GM21737 (cell line): ENCODE measurements at regions not wholly inside any gene's neighbourhood (a gene's known extent, or its start where the extent isn't known, plus 50 kb on each side); places are given as distances from the start of the nearest gene placed in this dataset.

Experiments
- ATAC-seq: cut with Tn5 transposase; IDR thresholded peaks from one replicate; pipeline ENCODE4 v1.9.1; 2021; ENCODE audit warnings: mild to moderate bottlenecking, moderate library complexity; ENCODE audit not compliant: unreplicated experiment

DNA sequence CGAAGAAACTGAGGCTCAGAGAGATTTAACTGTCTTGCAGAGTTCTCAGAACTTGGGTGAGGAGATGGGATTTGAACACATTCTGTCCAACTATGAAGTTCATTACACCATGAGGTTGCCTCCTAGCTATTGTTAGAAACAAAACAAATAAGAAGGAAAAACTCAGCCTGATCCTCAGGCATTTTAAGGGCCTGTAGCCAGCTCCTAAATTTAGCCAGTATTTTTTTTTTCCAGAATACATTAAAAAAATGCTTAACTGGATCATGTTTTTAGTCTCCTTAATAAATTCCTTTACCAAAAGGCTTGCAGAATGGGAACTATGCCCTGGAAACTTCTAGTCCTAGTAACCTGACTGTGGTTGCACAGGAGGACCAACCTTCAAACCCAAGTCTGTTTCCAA, 212.0 kb downstream of the CSNK2A3 start:
- ATAC-seq: no peak

DNA sequence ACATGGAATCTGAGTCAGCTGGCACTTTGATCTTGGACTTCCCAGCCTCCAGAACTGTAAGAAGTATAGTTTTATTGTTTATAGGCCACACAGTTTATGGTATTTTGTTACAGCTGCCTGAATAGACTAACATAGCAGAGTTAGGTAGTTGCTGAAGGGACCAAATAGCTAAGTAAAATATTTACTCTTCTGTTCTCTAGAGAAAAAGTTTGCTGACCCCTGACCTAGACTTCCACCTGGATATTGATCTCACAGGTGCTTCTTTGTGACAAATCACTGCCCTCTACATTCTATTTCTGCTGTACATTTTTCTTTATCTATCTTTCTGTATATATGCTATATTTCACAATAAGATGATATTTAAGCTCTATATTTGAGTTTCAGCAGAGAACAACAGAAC, 212.5 kb downstream of the CSNK2A3 start:
- ATAC-seq: no peak

DNA sequence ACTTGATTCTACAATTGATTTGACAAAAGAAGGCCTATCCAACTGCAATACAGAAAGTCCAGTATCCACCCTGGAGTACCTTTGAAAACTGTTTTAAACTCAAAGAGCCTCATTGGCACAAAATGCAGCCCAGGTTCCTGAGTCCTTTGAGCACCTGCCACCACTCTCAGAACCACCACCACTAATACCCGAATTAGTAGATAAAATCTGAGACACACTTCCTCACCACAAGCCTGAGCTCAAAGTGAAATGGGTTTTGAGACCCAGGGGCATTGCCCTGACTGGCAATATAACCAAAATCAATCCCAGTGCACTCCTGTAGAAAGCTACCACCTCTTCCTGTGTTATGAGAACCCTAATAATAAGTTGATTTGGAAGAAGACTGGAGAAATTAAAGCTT, 215.7 kb downstream of the CSNK2A3 start:
- ATAC-seq: no peak

DNA sequence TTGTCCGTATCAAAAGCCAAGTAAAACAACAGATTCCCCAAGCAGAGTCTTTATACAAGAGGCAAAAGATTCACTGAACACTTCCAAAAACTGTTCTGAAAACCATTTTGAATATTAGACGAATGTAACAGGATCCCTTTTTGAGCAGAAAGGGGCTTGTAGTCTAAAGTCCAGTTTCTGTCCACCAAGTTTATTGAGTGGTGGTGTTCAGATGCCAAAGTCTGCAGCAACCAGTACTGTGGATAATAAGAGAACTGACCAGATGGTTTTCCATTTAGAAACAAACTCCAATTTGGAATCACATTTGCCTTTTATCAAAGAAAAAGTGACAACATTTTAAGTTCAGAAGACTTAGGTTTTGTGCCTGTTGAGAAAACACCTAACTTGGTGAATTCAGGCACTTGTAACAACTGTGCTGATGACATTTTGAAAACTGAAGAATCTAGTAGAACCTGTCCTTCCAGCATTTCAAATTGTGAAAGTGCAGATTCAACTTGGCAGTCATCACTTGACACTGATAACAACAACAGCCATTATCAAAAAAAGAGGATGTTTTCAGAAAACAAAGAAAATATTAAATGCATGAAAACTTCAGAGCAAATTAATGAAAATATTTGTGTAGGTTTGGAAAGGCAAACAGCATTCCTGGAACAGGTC, 217.1 kb downstream of the CSNK2A3 start:
- no peak for ATAC-seq

DNA sequence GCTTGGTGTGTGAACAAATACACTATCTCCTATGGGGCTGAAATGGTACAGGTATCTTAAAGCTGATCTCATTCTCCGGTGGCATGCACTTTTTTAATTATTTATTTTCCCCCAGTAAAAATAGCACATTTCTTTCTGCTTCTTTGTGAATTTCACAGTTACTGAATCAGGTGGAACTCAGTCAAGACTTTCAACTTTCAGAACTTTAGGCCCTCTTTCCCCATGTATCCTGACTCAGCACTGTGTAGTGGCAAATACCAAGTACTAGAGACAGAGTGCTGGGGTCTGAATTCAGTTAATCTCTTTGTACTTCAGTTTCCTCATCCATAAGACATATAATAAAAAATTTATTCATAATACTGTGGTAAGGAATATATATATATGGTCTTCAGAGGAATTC, 223.9 kb downstream of the CSNK2A3 start:
- ATAC-seq: no peak

DNA sequence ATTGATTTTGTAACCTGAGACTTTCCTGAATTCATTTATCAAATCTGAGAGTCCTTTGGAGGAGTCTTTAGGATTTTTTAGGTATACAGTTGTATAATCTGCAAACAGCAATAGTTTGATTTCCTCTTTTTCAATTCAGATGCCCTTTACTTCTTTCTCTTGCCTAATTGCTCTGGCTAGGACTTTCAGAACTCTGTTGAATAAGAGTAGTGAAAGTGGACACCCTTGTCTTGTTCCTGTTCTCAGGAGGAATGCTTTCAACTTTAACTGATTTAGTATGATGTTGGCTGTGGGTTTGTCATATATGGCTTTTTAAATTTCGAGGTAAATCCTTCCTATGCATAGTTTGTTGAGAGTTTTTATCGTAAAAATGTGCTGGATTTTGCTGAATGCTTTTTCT, 227.4 kb downstream of the CSNK2A3 start:
- ATAC-seq: no peak

DNA sequence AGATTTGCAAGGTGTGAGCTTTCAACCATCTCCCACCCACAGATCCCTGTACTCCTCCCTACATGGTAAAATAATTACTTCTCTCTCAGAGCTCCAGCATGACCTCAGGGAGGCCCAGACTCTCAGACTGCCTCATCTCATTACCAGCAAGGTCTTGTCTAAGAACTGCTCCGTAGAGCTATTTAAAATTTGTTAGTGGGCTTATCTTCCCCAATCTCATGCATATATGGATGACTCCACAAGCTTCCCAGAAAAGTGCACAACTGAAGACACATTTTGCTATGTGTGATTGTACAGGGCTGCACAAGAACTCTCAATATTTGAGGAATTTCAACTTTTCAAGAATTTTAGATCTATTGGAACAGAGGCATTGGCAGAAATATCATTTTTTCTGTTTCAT, 230.3 kb downstream of the CSNK2A3 start:
- no peak for ATAC-seq

DNA sequence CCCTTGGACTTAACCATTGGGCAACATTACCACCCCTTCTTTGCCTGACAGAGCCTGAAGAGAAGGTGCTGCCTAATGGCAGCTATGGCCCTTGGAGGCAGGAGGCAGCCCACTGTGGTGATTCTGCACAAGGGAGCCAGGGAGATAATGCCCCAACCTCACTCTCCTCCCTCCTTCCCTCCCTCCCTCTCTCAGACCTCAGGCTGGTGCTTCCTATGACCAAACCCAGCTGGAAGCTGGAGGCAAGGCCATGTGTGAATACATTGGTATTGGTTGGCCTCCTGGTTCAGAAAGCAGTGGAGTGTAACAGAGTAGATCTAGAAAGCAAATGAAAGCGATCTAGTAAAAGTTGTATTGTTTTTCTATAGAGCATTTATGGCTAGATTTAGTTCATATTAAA, 233.1 kb downstream of the CSNK2A3 start:
- no peak for ATAC-seq

DNA sequence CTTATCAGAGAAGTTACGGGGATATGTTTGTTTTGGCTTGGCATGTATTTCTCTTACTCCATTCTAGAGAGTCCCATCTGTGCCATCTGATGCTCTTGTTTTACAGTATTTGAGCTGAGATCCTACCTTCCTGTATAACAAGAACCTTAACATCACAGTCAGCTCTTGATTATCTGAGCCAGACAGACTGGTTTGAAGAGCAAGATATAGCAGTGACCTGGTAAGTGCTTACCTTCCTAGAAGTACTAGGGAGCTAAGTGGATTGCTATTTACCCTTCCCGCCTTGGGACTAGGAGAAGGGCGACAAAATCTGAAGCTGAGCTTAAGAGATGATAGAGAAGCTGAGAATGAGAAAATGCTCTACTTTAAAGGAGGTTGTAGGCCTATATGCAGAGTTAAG, 235.3 kb downstream of the CSNK2A3 start:
- ATAC-seq: no peak

DNA sequence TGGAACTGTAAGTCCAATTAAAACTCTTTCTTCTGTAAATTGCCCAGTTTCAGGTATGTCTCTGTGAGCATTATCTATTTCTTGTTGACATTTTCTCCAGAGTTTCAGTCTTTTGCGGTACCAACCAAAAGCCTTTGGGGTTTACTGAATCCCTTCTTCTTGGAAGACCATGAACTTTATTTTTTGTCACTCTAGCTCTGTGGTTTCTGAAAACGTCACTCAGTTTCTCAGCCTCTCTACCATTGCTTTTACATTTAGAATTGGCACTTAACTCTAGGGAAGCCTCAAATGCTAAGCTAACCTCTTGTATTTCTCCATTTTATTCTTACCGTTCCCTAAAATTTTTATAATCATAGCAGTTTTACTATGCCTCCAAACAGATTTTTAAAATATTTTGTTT, 237.6 kb downstream of the CSNK2A3 start:
- no peak for ATAC-seq

DNA sequence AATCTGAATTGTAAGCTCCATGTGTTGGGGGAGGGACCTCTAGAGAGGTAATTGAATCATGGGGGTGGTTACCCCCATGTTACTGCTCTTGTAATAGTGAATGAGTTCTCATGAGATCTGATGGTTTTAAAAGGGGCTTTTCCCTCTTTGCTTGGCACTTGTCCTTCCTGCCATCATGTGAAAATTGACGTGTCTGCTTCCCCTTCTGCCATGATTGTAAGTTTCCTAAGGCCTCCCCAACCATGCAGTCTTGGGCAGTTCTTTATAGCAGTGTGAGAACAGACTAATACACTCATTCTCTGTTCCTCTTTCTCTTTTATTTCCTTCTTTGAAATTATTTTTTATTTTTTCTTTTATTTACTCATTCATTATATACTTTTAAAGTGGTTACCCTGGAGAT, 239.4 kb downstream of the CSNK2A3 start:
- ATAC-seq: no peak

DNA sequence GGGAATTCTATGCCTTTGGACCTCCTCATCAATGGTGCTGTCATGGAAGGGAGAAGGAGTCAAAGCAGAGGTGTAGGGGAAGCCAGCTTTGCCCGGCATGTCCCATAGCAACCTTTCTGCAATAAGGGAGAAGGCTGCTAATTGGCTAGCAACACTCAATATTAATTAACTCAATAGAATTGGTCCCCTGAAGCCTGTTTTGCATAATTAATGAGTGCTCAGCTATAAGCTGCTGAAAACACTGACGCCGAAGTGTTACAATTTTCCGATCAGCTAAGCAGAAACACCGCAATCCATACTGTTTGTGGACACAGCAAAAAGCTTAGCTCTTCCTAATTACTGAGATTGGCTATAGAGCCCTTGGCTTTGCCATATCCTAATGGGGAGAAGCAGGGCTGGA, 245.0 kb downstream of the CSNK2A3 start:
- no peak for ATAC-seq

DNA sequence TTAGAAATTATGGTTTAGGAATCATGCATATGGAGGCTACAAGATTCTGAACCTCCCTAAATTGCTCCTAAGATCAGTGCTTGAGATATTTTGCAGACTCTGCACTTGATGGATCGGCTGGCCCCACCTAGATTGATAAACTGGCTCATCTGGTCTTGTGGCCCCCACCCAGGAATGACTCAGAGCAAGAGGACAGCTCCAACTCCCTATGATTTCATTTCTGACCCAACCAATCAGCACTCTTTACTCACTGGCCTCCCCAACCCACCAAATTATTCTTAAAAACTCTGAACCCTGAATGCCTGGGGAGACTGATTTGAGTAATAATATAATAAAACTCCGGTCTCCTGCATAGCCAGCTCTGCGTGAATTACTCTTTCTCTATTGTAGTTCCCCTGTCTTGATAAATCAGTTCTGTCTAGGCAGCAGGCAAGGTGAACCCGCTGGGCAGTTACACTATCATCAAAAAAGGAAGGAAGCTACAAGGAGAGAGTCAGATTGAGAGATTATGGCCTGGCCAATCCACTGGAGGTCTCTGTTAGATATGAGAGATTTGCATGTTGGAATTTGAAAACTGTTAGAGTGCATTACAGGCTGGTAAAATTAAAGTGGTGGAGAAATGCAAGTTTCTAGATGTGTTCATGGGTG, 245.8 kb downstream of the CSNK2A3 start:
- no peak for ATAC-seq

DNA sequence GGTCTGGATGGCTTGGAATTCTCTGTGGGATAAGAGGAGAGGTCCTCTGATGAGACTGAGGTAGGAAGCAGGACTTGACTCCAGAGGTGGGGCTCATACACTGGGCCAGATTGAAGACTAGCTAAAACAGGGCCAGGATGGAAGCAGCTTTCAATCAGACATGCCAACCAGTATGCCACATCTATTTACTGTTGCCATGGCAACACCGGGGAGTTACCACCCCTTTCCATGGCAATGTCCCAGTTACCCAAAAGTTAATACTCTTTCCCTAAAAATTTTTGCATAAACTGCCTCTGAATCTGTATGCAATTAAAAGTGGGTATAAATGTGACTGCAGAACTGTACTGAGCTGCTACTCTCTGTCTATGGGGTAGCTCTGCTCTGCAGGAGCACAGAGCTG, 247.5 kb upstream of the ZBED5 start:
- no peak for ATAC-seq

DNA sequence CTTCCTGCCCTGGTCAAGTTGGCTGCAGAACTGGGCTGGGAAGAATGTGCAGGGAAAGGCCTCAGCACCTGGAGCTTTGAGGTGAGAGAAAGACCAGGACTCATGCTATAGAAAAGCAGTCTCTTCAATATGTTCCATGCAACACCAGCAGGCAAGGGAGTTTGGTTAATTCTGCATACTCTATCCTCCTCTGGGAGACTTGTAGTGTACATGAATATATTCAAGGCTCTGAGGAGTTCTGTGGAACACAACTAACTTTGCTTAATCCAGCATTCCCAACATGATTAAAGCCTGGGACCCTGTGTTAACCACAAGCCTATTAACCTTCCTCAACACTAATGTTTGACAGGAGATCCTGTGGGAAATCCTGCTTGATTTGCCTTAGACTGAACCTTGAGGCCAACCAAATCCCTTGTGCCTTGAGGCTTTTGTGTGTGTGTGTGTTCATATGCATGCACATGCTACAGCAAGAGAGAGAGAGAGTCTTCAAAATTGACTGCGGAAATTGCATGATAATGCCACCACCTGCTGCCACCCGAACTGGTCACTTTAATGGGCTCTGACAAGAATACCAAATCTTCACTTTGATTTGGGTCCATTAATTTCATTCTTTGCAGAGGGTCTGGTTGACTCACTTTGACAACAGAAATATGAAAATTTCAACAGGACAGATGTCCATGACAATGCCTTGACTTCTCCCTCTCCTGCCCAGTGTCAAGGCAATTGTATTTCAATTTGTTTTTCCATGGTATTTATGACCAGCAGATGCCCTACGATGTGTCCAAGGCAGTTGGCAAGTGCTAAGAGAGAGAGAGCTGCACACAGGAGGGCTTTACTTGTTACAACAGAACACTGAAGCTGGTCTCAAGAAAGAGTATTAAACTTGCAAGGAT, 238.2 kb upstream of the ZBED5 start:
- no peak for ATAC-seq

DNA sequence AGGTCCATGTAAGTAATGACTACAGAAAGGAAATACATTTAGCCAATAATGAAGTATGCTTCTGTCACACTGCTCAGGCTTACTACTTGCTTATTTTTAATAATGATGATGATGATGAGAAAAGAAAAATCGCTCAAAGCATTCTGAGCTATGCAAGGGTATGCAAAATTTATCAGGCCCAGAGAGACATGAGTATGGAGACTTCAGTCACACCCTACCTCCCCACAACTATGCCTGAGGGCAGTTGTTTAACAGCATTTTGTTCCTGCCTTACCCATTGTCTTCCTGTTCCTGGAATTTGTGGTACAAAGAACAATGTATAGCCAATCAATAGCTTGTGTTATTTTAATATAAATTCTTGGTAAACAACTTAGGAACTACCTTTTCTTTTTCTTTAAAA, 232.6 kb upstream of the ZBED5 start:
- no peak for ATAC-seq

DNA sequence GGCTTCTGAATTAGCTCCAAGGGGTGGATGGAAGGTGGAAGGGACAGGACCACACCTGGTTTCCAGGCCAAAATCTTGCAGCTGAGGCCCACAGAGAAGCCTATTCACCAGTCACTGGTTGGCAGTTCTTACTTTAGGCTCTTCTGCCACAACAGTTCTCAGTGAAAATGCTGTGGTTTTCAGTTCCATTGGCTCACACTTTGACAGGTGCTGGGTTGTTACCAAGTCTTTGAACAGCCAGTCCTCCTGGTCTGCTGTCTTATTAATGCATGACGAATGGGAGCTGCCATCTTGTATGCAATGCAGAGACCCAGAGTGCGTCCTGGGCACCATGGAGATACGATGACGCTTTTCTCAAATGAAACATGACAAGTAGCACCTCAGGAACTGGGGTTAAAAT, 232.0 kb upstream of the ZBED5 start:
- no peak for ATAC-seq

DNA sequence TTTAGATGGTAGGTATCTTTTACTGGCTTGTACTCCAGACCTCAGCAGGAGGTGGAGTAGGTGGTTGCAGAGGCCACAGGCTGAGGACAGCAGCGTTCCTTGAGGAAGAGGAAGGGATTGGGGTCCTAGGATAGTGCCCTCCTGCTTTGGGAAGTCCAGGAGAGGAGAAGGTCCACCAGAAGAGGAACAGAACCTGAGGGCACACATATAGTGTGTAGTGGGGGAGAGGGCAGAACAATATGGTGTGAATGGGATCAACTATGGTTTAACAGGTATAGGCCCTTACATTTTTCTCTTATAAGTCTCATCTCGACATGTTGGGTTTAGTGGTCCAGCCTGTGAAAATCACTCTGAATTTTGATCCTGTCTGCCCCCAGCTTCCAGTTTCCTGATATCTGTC, 229.1 kb upstream of the ZBED5 start:
- no peak for ATAC-seq

DNA sequence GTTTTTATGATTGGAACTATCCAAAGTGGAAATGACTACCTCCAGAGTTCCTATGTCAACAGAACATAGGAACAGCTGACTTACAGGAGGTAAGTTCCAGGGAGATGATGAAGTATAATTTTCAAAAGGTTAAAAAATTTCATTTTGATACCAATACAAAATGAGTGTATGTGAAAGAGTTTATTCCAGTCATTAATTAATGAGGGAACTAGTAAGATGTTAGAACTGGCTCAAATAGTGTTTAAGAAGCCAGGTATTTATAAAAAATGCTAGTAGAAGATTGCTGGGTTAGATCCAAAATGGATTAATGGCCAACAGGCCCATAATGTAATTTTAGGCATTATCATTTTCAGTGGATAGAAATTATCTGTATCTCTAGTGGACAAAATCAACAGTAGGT, 227.7 kb upstream of the ZBED5 start:
- ATAC-seq: no peak

DNA sequence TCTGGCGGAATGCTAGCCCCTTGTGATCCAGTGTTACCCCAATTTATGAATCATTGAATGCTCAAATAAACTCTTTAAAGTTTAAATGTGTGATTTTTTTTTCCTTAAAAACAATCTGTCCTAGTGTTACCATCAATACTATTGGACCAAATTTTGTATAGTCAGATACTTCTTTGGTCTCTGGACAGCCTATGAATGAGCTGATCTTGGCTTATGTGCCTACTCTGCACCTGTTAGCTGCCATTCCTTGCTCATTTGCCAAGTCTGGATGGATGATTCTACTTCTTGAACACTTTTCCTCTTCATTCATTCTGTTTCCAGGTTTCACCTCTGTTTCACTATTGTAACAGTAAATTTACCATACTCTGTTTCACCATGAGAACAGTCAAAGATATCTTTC, 226.5 kb upstream of the ZBED5 start:
- no peak for ATAC-seq

DNA sequence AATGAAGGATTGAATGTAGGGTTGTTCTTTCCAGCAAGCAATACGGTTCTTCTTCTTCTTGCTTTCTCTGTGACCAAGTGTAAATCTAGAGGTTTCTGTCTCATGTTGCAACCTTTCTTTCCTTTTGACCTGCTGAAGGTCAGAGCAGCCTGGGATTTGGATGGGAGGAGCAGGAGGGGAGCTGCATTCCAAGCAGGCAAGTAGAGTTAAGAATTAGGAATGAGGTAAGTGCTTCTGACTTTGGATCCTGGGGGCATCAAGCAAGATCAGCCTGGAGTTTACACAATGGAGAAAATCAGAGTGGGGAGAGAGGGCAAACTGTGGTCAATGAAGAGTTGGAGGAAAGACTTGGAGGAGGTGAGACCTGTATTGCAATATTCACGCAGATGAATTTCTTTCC, 225.6 kb upstream of the ZBED5 start:
- no peak for ATAC-seq

DNA sequence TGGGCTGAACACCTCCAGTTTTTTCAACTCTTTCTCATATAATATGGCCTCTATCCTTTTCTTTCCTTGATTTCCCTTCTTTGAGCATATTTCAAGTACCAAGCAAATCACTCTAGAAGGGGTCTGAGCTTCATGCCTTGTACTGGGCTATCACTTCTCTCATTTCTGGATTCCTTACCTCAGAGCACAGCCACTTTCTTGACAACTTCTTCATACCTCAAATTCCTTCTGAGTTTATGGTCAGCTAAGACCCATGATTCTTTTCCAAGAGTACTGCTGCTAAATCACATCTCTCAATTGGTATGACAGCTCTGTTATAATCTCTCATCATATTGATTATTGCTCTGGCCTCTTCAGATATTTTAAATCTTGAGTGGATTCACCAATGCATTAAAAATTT, 224.8 kb upstream of the ZBED5 start:
- no peak for ATAC-seq
